Loucy (cell line): ENCODE measurements at regions not wholly inside any gene's neighbourhood (a gene's known extent, or its start where the extent isn't known, plus 50 kb on each side); places are given as distances from the start of the nearest gene placed in this dataset.

Experiments used
- H2AFZ ChIP-seq: fragments of 200-600 bp; sonication (generic); 2 replicates; pipeline ENCODE4 v1.6.0; 2016; ENCODE audit warnings: antibody characterized with exemption, mild to moderate bottlenecking, low read length, moderate library complexity
- H3F3A ChIP-seq: fragments of 200-600 bp; 2 replicates; pipeline ENCODE4 v1.6.0; 2016; ENCODE audit warnings: antibody characterized with exemption, low read depth, mild to moderate bottlenecking
- H3K27me3 ChIP-seq: fragments of 200-600 bp; sonication (generic); 2 replicates; pipeline ENCODE4 v1.6.1; 2014; ENCODE audit warnings: low read length, mild to moderate bottlenecking; ENCODE audit not compliant: insufficient read depth, poor library complexity, severe bottlenecking
- H3K36me3 ChIP-seq: fragments of 200-600 bp; sonication (generic); 2 replicates; pipeline ENCODE4 v1.6.1; 2016; ENCODE audit warnings: low read length; ENCODE audit not compliant: insufficient read depth
- H3K4me1 ChIP-seq: fragments of 200-600 bp; sonication (generic); 2 replicates; pipeline ENCODE4 v1.5.1; 2014; ENCODE audit warnings: low read length, mild to moderate bottlenecking; ENCODE audit not compliant: insufficient read depth, poor library complexity, severe bottlenecking
- H3K4me2 ChIP-seq: fragments of 200-600 bp; sonication (generic); 2 replicates; pipeline ENCODE4 v1.6.0; 2014; ENCODE audit warnings: antibody characterized with exemption, low read length, low read depth, mild to moderate bottlenecking; ENCODE audit not compliant: poor library complexity, severe bottlenecking
- H3K4me3 ChIP-seq: fragments of 200-600 bp; sonication (generic); 2 replicates; pipeline ENCODE4 v1.5.1; 2014; ENCODE audit warnings: low read length, mild to moderate bottlenecking, mixed read lengths; ENCODE audit not compliant: poor library complexity, severe bottlenecking
- H3K79me2 ChIP-seq: fragments of 200-600 bp; sonication (generic); 2 replicates; pipeline ENCODE4 v1.6.1; 2014; ENCODE audit warnings: low read length; ENCODE audit not compliant: insufficient read depth
- H3K9ac ChIP-seq: fragments of 200-600 bp; sonication (generic); 2 replicates; pipeline ENCODE4 v1.6.0; 2014; ENCODE audit warnings: mild to moderate bottlenecking, low read depth, low read length, moderate library complexity; ENCODE audit not compliant: poor library complexity, severe bottlenecking
- H3K9me2 ChIP-seq: fragments of 200-600 bp; sonication (generic); replicated peaks from 2 replicates; pipeline ENCODE4 v1.6.1; 2016; ENCODE audit warnings: low read depth, low read length, mixed read lengths
- H3K9me3 ChIP-seq: fragments of 200-600 bp; sonication (generic); 2 replicates; pipeline ENCODE4 v1.6.1; 2014; ENCODE audit warnings: mild to moderate bottlenecking, antibody characterized with exemption, low read length, low read depth; ENCODE audit not compliant: insufficient read depth
- H4K20me1 ChIP-seq: fragments of 200-600 bp; sonication (generic); 2 replicates; pipeline ENCODE4 v1.6.0; 2014; ENCODE audit warnings: antibody characterized with exemption, low read length, mild to moderate bottlenecking; ENCODE audit not compliant: insufficient read depth, poor library complexity, severe bottlenecking
- CTCF ChIP-seq: fragments of 200-600 bp; sonication (generic); conservative IDR thresholded peaks from 2 replicates; pipeline ENCODE4 v1.5.1; 2014; ENCODE audit warnings: mild to moderate bottlenecking, antibody characterized with exemption, low read length
- EZH2phosphoT487 ChIP-seq: fragments of 200-600 bp; IDR thresholded peaks from 2 replicates; pipeline ENCODE4 v1.6.1; 2018; ENCODE audit warnings: antibody characterized with exemption, mild to moderate bottlenecking, moderate library complexity, borderline replicate concordance

- H4K20me1 ChIP-seq, result no peaks in the 10 kb centered on the region
- H3K4me2 ChIP-seq, result no peak overlapping the region
- H3K4me3 ChIP-seq, result no peak overlapping the region
- no peaks in the 10 kb centered on the region for H3K36me3 ChIP-seq
- H3K4me1 ChIP-seq, result no peaks in the 10 kb centered on the region
- H3K9me2 ChIP-seq, result no peaks in the 10 kb centered on the region
- H3K79me2 ChIP-seq, result no peaks in the 10 kb centered on the region
- no peaks in the 10 kb centered on the region for H3K9me3 ChIP-seq
- TF ChIP-seq CTCF (no peak), EZH2phosphoT487 (no peak)
- no peaks in the 10 kb centered on the region for H3K27me3 ChIP-seq
- peaks cover 3% of the 10 kb centered on the region; the same call in 1 of the 2 replicates for H3F3A ChIP-seq
- no peak overlapping the region for H3K9ac ChIP-seq
- H2AFZ ChIP-seq, result no peak overlapping the region; the same call in 1 of the 2 replicates
Measured at GRCh38 chr17:12257176-12257575, 236.5 kb downstream of the MAP2K4 start.

- Histone ChIP-seq H2AFZ (no peak overlapping the region), H3K4me3 (no peak overlapping the region), H4K20me1 (no peaks in the 10 kb centered on the region), H3F3A (peaks cover 3% of the 10 kb centered on the region; the same call in 1 of the 2 replicates), H3K79me2 (no peaks in the 10 kb centered on the region), H3K9me2 (no peaks in the 10 kb centered on the region), H3K9me3 (peaks cover 3% of the 10 kb centered on the region; the same call in 1 of the 2 replicates), H3K27me3 (no peaks in the 10 kb centered on the region), H3K4me2 (no peak overlapping the region), H3K9ac (no peak overlapping the region), H3K4me1 (no peaks in the 10 kb centered on the region), H3K36me3 (no peaks in the 10 kb centered on the region)
- no peak for TF ChIP-seq CTCF
- no peak for TF ChIP-seq EZH2phosphoT487
Measured at GRCh38 chr17:12261354-12261753, 240.7 kb downstream of the MAP2K4 start.

GRCh38 chr17:12269751-12270150, 249.1 kb downstream of the MAP2K4 start:
- H3K79me2 ChIP-seq, result no peaks in the 10 kb centered on the region
- no peaks in the 10 kb centered on the region for H3K36me3 ChIP-seq
- H3K9me2 ChIP-seq, result no peaks in the 10 kb centered on the region
- H2AFZ ChIP-seq, result no peak overlapping the region
- no peak overlapping the region for H3K4me2 ChIP-seq
- no peak overlapping the region for H3K4me3 ChIP-seq
- no peaks in the 10 kb centered on the region for H3K27me3 ChIP-seq
- TF ChIP-seq CTCF (no peak), EZH2phosphoT487 (no peak)
- no peak overlapping the region for H3K9ac ChIP-seq
- peaks cover 3% of the 10 kb centered on the region; the same call in 1 of the 2 replicates for H3K9me3 ChIP-seq
- H4K20me1 ChIP-seq, result no peaks in the 10 kb centered on the region
- no peaks in the 10 kb centered on the region for H3F3A ChIP-seq
- H3K4me1 ChIP-seq, result no peaks in the 10 kb centered on the region
